RWPE1 (cell line): ENCODE measurements at regions not wholly inside any gene's neighbourhood (a gene's known extent, or its start where the extent isn't known, plus 50 kb on each side); places are given as distances from the start of the nearest gene placed in this dataset.
"Not testable (repeated sequence)": the region's sequence is repeated elsewhere in the genome, so short reads cannot be mapped to it uniquely, and the experiment has no call there.

Experiments used
- CTCF ChIA-PET: fragments of 350-600 bp; sonication (Branson Sonifier 250); formaldehyde crosslinking; extraction: SDS; loops from one replicate; lab custom pipeline; 2021; lab: Yijun Ruan, JAX
- POLR2A ChIA-PET: fragments of 400-600 bp; formaldehyde crosslinking; extraction: SDS; loops from one replicate; lab custom pipeline; 2020; ENCODE audit warnings: antibody characterized with exemption; ENCODE audit not compliant: low non-redundant PET; lab: Yijun Ruan, JAX
- DNase-seq: peaks from one replicate; pipeline ENCODE4 v3.0.0; 2012; ENCODE audit warnings: low spot score
- H3K27ac ChIP-seq: fragments of 450-650 bp; 2 replicates; pipeline ENCODE4 v1.5.1; 2017
- TF ChIP-seq, protein P1 (sequence below): fragments of 450-650 bp; conservative IDR thresholded peaks from 2 replicates; pipeline ENCODE4 v1.5.1; 2017; ENCODE audit warnings: low read depth, mild to moderate bottlenecking

- ChIA-PET POLR2A (no interaction called here), CTCF (no interaction called here)
- no peak for DNase-seq
- TF ChIP-seq, protein P1, sequence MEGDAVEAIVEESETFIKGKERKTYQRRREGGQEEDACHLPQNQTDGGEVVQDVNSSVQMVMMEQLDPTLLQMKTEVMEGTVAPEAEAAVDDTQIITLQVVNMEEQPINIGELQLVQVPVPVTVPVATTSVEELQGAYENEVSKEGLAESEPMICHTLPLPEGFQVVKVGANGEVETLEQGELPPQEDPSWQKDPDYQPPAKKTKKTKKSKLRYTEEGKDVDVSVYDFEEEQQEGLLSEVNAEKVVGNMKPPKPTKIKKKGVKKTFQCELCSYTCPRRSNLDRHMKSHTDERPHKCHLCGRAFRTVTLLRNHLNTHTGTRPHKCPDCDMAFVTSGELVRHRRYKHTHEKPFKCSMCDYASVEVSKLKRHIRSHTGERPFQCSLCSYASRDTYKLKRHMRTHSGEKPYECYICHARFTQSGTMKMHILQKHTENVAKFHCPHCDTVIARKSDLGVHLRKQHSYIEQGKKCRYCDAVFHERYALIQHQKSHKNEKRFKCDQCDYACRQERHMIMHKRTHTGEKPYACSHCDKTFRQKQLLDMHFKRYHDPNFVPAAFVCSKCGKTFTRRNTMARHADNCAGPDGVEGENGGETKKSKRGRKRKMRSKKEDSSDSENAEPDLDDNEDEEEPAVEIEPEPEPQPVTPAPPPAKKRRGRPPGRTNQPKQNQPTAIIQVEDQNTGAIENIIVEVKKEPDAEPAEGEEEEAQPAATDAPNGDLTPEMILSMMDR = no peak
- H3K27ac ChIP-seq = no peak overlapping the region
These were observed 71.3 kb upstream of the IVNS1ABP start for GRCh38 chr1:185388346-185388745.

GRCh38 chr1:185385991-185386390, 68.9 kb upstream of the IVNS1ABP start:
- H3K27ac ChIP-seq = no peak overlapping the region
- POLR2A ChIA-PET = no interaction called here
- TF ChIP-seq, protein P1 = no peak
- DNase-seq = no peak
- CTCF ChIA-PET = interaction anchor here (0.8 kb wide), 1 partner anchor 756 kb away, joined by 3 read pairs; no protein-coding TSS in a partner anchor

DNA sequence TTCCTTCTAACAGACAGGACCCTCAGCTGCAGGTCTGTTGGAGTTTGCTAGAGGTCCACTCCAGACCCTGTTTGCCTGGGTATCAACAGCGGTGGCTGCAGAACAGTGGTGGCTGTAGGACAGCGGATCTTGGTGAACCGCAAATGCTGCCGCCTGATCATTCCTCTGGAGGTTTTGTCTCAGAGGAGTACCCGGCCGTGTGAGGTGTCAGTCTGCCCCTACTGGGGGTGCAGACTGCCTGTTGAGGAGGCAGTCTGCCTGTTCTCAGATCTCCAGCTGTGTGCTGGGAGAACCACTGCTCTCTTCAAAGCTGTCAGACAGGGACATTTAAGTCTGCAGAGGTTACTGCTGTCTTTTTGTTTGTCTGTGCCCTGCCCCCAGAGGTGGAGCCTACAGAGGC, 66.8 kb upstream of the IVNS1ABP start:
- H3K27ac ChIP-seq, DNase-seq, CTCF ChIA-PET, POLR2A ChIA-PET: not testable (repeated sequence)

GRCh38 chr1:185377831-185378230, 60.8 kb upstream of the IVNS1ABP start:
- no peak for DNase-seq
- ChIA-PET POLR2A (no interaction called here), CTCF (interaction anchor here (0.7 kb wide), 1 partner anchor 115 kb away, joined by 4 read pairs; no protein-coding TSS in a partner anchor)
- no peak overlapping the region for H3K27ac ChIP-seq
- TF ChIP-seq, protein P1 = no peak

GRCh38 chr1:185376840-185377635, 60.0 kb upstream of the IVNS1ABP start:
- ChIA-PET CTCF (interaction anchor here (0.6 to 0.7 kb wide), 3 partner anchors 68 to 342 kb away, joined by 3 to 4 read pairs (median 3); no protein-coding TSS in a partner anchor), POLR2A (no interaction called here)
- no peak overlapping the region for H3K27ac ChIP-seq
- DNase-seq = no peak
- TF ChIP-seq, protein P1 = no peak

- TF ChIP-seq, protein P1 = no peak
- ChIA-PET CTCF (interaction anchor here (0.7 kb wide), 1 partner anchor 343 kb away, joined by 3 read pairs; no protein-coding TSS in a partner anchor), POLR2A (no interaction called here)
- H3K27ac ChIP-seq = no peak overlapping the region
- no peak for DNase-seq
These were observed 59.2 kb upstream of the IVNS1ABP start for GRCh38 chr1:185376288-185376687.

- ChIA-PET POLR2A (no interaction called here), CTCF (no interaction called here)
These were observed 58.5 kb upstream of the IVNS1ABP start for GRCh38 chr1:185375583-185375982.

More at GRCh38 chr1:185375583-185375982, 58.5 kb upstream of the IVNS1ABP start:
- TF ChIP-seq, protein P1 = no peak
- H3K27ac ChIP-seq = no peak overlapping the region; the same call in 1 of the 2 replicates
- no peak for DNase-seq
